Left kidney (tissue), 1 donor: ENCODE measurements at regions not wholly inside any gene's neighbourhood (a gene's known extent, or its start where the extent isn't known, plus 50 kb on each side); places are given as distances from the start of the nearest gene placed in this dataset.
"Not testable (repeated sequence)": the region's sequence is repeated elsewhere in the genome, so short reads cannot be mapped to it uniquely, and the experiment has no call there.

ENCODE experiments used
- DNase-seq: peaks from one replicate; pipeline ENCODE4 v3.0.0-alpha.2; 2013

GRCh38 chr9:30900706-30901105 is 1483.7 kb upstream of the ACO1 start:
- DNase-seq, result no peak

GRCh38 chr9:30913331-30913730 is 1471.1 kb upstream of the ACO1 start:
- no peak for DNase-seq

- no peak for DNase-seq
These were observed 1469.0 kb upstream of the ACO1 start for GRCh38 chr9:30915451-30915850.

- no peak for DNase-seq
These were observed 1459.3 kb upstream of the ACO1 start for GRCh38 chr9:30925126-30925525.

GRCh38 chr9:30925635-30926034 is 1458.8 kb upstream of the ACO1 start:
- DNase-seq, result no peak

GRCh38 chr9:30928045-30928444 is 1456.4 kb upstream of the ACO1 start:
- no peak for DNase-seq

- DNase-seq, result no peak
These were observed 1452.2 kb upstream of the ACO1 start for GRCh38 chr9:30932226-30932625.

- no peak for DNase-seq
These were observed 1448.7 kb upstream of the ACO1 start for GRCh38 chr9:30935730-30936129.

- no peak for DNase-seq
These were observed 1447.3 kb upstream of the ACO1 start for GRCh38 chr9:30937106-30937505.

GRCh38 chr9:30942852-30943251 is 1441.6 kb upstream of the ACO1 start:
- not testable (repeated sequence) for DNase-seq

GRCh38 chr9:30943446-30944224 is 1440.8 kb upstream of the ACO1 start:
- no peak for DNase-seq

- DNase-seq, result no peak
These were observed 1440.2 kb upstream of the ACO1 start for GRCh38 chr9:30944225-30944569.

- DNase-seq, result no peak
These were observed 1439.6 kb upstream of the ACO1 start for GRCh38 chr9:30944741-30945280.

GRCh38 chr9:30964332-30964731 is 1420.1 kb upstream of the ACO1 start:
- DNase-seq, result no peak

- peak; percentile 15 for DNase-seq
These were observed 1417.0 kb upstream of the ACO1 start for GRCh38 chr9:30967476-30967875.

- DNase-seq, result no peak
These were observed 1414.3 kb upstream of the ACO1 start for GRCh38 chr9:30970186-30970585.

- DNase-seq, result no peak
These were observed 1413.6 kb upstream of the ACO1 start for GRCh38 chr9:30970812-30971211.

- DNase-seq, result no peak
These were observed 1411.8 kb upstream of the ACO1 start for GRCh38 chr9:30972654-30973053.

- DNase-seq, result no peak
These were observed 1406.5 kb upstream of the ACO1 start for GRCh38 chr9:30977965-30978364.

- DNase-seq, result no peak
These were observed 1402.1 kb upstream of the ACO1 start for GRCh38 chr9:30982301-30982700.

- DNase-seq, result no peak
These were observed 1388.3 kb upstream of the ACO1 start for GRCh38 chr9:30995956-30996738.

GRCh38 chr9:30996761-30997160 is 1387.7 kb upstream of the ACO1 start:
- DNase-seq, result no peak

- DNase-seq, result no peak
These were observed 1387.2 kb upstream of the ACO1 start for GRCh38 chr9:30997291-30997690.
